Liver (tissue), 8 donors: ENCODE measurements at regions not wholly inside any gene's neighbourhood (a gene's known extent, or its start where the extent isn't known, plus 50 kb on each side); places are given as distances from the start of the nearest gene placed in this dataset.

Experiments used
- DNase-seq: peaks from one replicate; pipeline ENCODE4 v3.0.0-alpha.2; 2017; ENCODE audit warnings: low spot score
- H3K27ac ChIP-seq, 2 donors: one replicate each; pipeline ENCODE4 v1.7.0; 2013; ENCODE audit warnings: inconsistent platforms in 2 of 2, low read length in 2 of 2, control low read depth in 1 of 2, low read depth in 1 of 2, mild to moderate bottlenecking in 1 of 2
- H3K27me3 ChIP-seq, 4 donors: one replicate each; pipeline versions ENCODE4 v1.6.1 to v1.7.0; 2013; ENCODE audit warnings: low read length in 3 of 4, inconsistent platforms in 1 of 4, mild to moderate bottlenecking in 1 of 4, moderate library complexity in 1 of 4; ENCODE audit not compliant: control insufficient read depth in 4 of 4, insufficient read depth in 4 of 4
- H3K36me3 ChIP-seq, 4 donors: one replicate each; pipeline versions ENCODE4 v1.6.1 to v1.7.0; 2013; ENCODE audit warnings: low read length in 3 of 4, mild to moderate bottlenecking in 3 of 4, low read depth in 1 of 4, moderate library complexity in 1 of 4; ENCODE audit not compliant: control insufficient read depth in 4 of 4, insufficient read depth in 3 of 4
- H3K4me1 ChIP-seq, 4 donors: one replicate each; pipeline versions ENCODE4 v1.6.1 to v1.7.0; 2013; ENCODE audit warnings: low read length in 3 of 4, mild to moderate bottlenecking in 3 of 4, moderate library complexity in 1 of 4; ENCODE audit not compliant: control insufficient read depth in 4 of 4, insufficient read depth in 4 of 4
- H3K4me3 ChIP-seq, 3 donors: one replicate each; pipeline versions ENCODE4 v1.6.1 to v1.7.0; 2013; ENCODE audit warnings: low read length in 3 of 3, control low read depth in 1 of 3, low read depth in 1 of 3, mild to moderate bottlenecking in 1 of 3
- H3K9ac ChIP-seq, 2 donors: one replicate each; pipeline ENCODE4 v1.7.0; 2013; ENCODE audit warnings: low read length in 2 of 2, mild to moderate bottlenecking in 2 of 2, moderate library complexity in 2 of 2, control low read depth in 1 of 2, low read depth in 1 of 2
- H3K9me3 ChIP-seq, 4 donors: one replicate each; pipeline versions ENCODE4 v1.6.1 to v1.7.0; 2013; ENCODE audit warnings: low read length in 3 of 4; ENCODE audit not compliant: control insufficient read depth in 4 of 4
- ATF3 ChIP-seq: IDR thresholded peaks from 2 replicates; pipeline ENCODE4 v1.6.1; 2016; ENCODE audit warnings: antibody characterized with exemption
- CTCF ChIP-seq: fragments of 150-350 bp; IDR thresholded peaks from 2 replicates; pipeline ENCODE4 v1.5.1; 2017; ENCODE audit warnings: improper control_type of control experiment, low read depth, low read length; ENCODE audit not compliant: missing input control
- EGR1 ChIP-seq, 2 donors: IDR thresholded peaks; 2 replicates each; pipeline ENCODE4 v1.6.1; 2016 to 2018; ENCODE audit warnings: antibody characterized with exemption in 2 of 2, low read depth in 2 of 2
- FOXA1 ChIP-seq: IDR thresholded peaks from 2 replicates; pipeline ENCODE4 v1.6.1; 2016; ENCODE audit warnings: antibody characterized with exemption
- FOXA2 ChIP-seq: IDR thresholded peaks from 2 replicates; pipeline ENCODE4 v1.6.1; 2016; ENCODE audit warnings: antibody characterized with exemption
- GABPA ChIP-seq, 2 donors: IDR thresholded peaks in 1 of 2; conservative IDR thresholded peaks in 1 of 2; 2 replicates each; pipeline ENCODE4 v1.6.1; 2016; ENCODE audit warnings: antibody characterized with exemption in 2 of 2, mild to moderate bottlenecking in 1 of 2, moderate library complexity in 1 of 2
- HNF4A ChIP-seq, 2 donors: conservative IDR thresholded peaks; 2 replicates each; pipeline ENCODE4 v1.6.1; 2016; ENCODE audit warnings: antibody characterized with exemption in 2 of 2, mild to moderate bottlenecking in 2 of 2
- HNF4G ChIP-seq: IDR thresholded peaks from 2 replicates; pipeline ENCODE4 v1.6.1; 2016; ENCODE audit warnings: antibody characterized with exemption
- JUND ChIP-seq, 2 donors: IDR thresholded peaks; 2 replicates each; pipeline ENCODE4 v1.6.1; 2016; ENCODE audit warnings: antibody characterized with exemption in 2 of 2
- MAX ChIP-seq: IDR thresholded peaks from 2 replicates; pipeline ENCODE4 v1.6.1; 2016; ENCODE audit warnings: antibody characterized with exemption
- NR2F2 ChIP-seq: IDR thresholded peaks from 2 replicates; pipeline ENCODE4 v1.6.1; 2016; ENCODE audit warnings: antibody characterized with exemption
- RAD21 ChIP-seq, 2 donors: IDR thresholded peaks; 2 replicates each; pipeline ENCODE4 v1.6.1; 2016; ENCODE audit warnings: antibody characterized with exemption in 2 of 2, mild to moderate bottlenecking in 2 of 2
- REST ChIP-seq: IDR thresholded peaks from 2 replicates; pipeline ENCODE4 v1.6.1; 2016; ENCODE audit warnings: antibody characterized with exemption, mild to moderate bottlenecking
- RXRA ChIP-seq, 2 donors: IDR thresholded peaks; 2 replicates each; pipeline ENCODE4 v1.6.1; 2017 to 2018; ENCODE audit warnings: antibody characterized with exemption in 2 of 2, mild to moderate bottlenecking in 1 of 2
- SP1 ChIP-seq: IDR thresholded peaks from 2 replicates; pipeline ENCODE4 v1.6.1; 2018; ENCODE audit warnings: antibody characterized with exemption, mild to moderate bottlenecking
- TAF1 ChIP-seq: conservative IDR thresholded peaks from 2 replicates; pipeline ENCODE4 v1.6.1; 2016; ENCODE audit warnings: antibody characterized with exemption, mild to moderate bottlenecking
- YY1 ChIP-seq: IDR thresholded peaks from 2 replicates; pipeline ENCODE4 v1.6.1; 2016; ENCODE audit warnings: antibody characterized with exemption, mild to moderate bottlenecking
- ZBTB33 ChIP-seq: IDR thresholded peaks from 2 replicates; pipeline ENCODE4 v1.6.1; 2016; ENCODE audit warnings: antibody characterized with exemption
- WGBS: extraction: QIAGEN DNeasy Blood & Tissue Kit; methylation state at CpG from one replicate; pipeline ENCODE4 v1.1.7; 2013; 5-methylcytosine and 5-hydroxymethylcytosine counted together
- donor health status: healthy.
- donor health status: healthy.
- donor health status: healthy.
- donor health status: healthy.
- donor health status: healthy.

GRCh38 chr10:65194555-65194954 lies 1673.4 kb downstream of the REEP3 start:
- H3K9me3 ChIP-seq: no peaks in the 10 kb centered on the region
- no peaks in the 10 kb centered on the region for H3K4me1 ChIP-seq
- H3K4me3 ChIP-seq: no peak overlapping the region
- WGBS: 66% methylated on average over 2 of the region's 2 CpGs
- no peak overlapping the region for H3K27ac ChIP-seq
- TF ChIP-seq FOXA2: no peak
- TF ChIP-seq RAD21 (IDR thresholded peaks at IDR 0.05): no peak
- no peak for DNase-seq
- H3K36me3 ChIP-seq: no peaks in the 10 kb centered on the region
- no peak overlapping the region for H3K9ac ChIP-seq
- H3K27me3 ChIP-seq: no peaks in the 10 kb centered on the region

GRCh38 chr10:65196111-65196510 lies 1674.9 kb downstream of the REEP3 start:
- H3K4me1 ChIP-seq: no peaks in the 10 kb centered on the region

More at GRCh38 chr10:65196111-65196510, 1674.9 kb downstream of the REEP3 start:
- Histone ChIP-seq H3K36me3 (no peaks in the 10 kb centered on the region), H3K27ac (no peak overlapping the region), H3K9ac (no peak overlapping the region), H3K27me3 (no peaks in the 10 kb centered on the region), H3K9me3 (no peaks in the 10 kb centered on the region), H3K4me3 (no peak overlapping the region)
- 89% methylated on average over 1 of the region's 1 CpG for WGBS
- TF ChIP-seq HNF4G: no peak
- no peak for TF ChIP-seq GABPA (IDR thresholded peaks at IDR 0.05 in 1 of 2, conservative IDR thresholded peaks at IDR 0.05 in 1 of 2)
- no peak for TF ChIP-seq HNF4A (conservative IDR thresholded peaks at IDR 0.05)
- TF ChIP-seq ZBTB33: no peak
- TF ChIP-seq ATF3: no peak
- no peak for TF ChIP-seq SP1
- no peak for TF ChIP-seq MAX
- TF ChIP-seq FOXA2: no peak
- no peak for TF ChIP-seq JUND (IDR thresholded peaks at IDR 0.05)
- no peak for TF ChIP-seq RAD21 (IDR thresholded peaks at IDR 0.05)
- no peak for TF ChIP-seq EGR1 (IDR thresholded peaks at IDR 0.05; ENCODE audit: low read depth in 2 of 2)
- no peak for TF ChIP-seq CTCF
- TF ChIP-seq TAF1: no peak
- no peak for TF ChIP-seq YY1
- no peak for TF ChIP-seq NR2F2
- no peak for TF ChIP-seq RXRA (IDR thresholded peaks at IDR 0.05)
- TF ChIP-seq REST: no peak
- no peak for TF ChIP-seq FOXA1
- DNase-seq: no peak
